Ishikawa (cell line): ENCODE measurements at regions not wholly inside any gene's neighbourhood (a gene's known extent, or its start where the extent isn't known, plus 50 kb on each side); places are given as distances from the start of the nearest gene placed in this dataset.

Experiments used
- CEBPB ChIP-seq: IDR thresholded peaks from 2 replicates; pipeline ENCODE4 v1.6.1; 2012
- CREB1 ChIP-seq: IDR thresholded peaks from 2 replicates; pipeline ENCODE4 v1.6.1; 2012; ENCODE audit warnings: low read depth
- EGR1 ChIP-seq: IDR thresholded peaks from 2 replicates; pipeline ENCODE4 v1.6.1; 2012
- EP300 ChIP-seq: IDR thresholded peaks from 2 replicates; pipeline ENCODE4 v1.6.1; 2012; ENCODE audit warnings: borderline replicate concordance
- FOXM1 ChIP-seq: IDR thresholded peaks from 2 replicates; pipeline ENCODE4 v1.6.1; 2012; ENCODE audit warnings: low read depth, borderline replicate concordance
- NFIC ChIP-seq: IDR thresholded peaks from 2 replicates; pipeline ENCODE4 v1.6.1; 2012
- RAD21 ChIP-seq: IDR thresholded peaks from 2 replicates; pipeline ENCODE4 v1.6.1; 2012; ENCODE audit warnings: low read depth
- TAF1 ChIP-seq: IDR thresholded peaks from 2 replicates; pipeline ENCODE4 v1.6.1; 2012; ENCODE audit warnings: low read depth, mild to moderate bottlenecking
- TCF12 ChIP-seq: IDR thresholded peaks from 2 replicates; pipeline ENCODE4 v1.6.1; 2012; ENCODE audit warnings: low read depth
- TEAD4 ChIP-seq: IDR thresholded peaks from 2 replicates; pipeline ENCODE4 v1.6.1; 2012
- YY1 ChIP-seq: IDR thresholded peaks from 2 replicates; pipeline ENCODE4 v1.6.1; 2012; ENCODE audit warnings: low read depth
- ZBTB7A ChIP-seq: IDR thresholded peaks from 2 replicates; pipeline ENCODE4 v1.6.1; 2012; ENCODE audit warnings: low read depth
- TF ChIP-seq, protein P1 (sequence below): IDR thresholded peaks from 2 replicates; pipeline ENCODE4 v1.6.1; 2012; ENCODE audit warnings: low read depth, mild to moderate bottlenecking
- TF ChIP-seq, protein P2 (sequence below): IDR thresholded peaks from 2 replicates; pipeline ENCODE4 v1.6.1; 2012
- TF ChIP-seq, protein P3 (sequence below): IDR thresholded peaks from 2 replicates; pipeline ENCODE4 v1.6.1; 2012

DNA sequence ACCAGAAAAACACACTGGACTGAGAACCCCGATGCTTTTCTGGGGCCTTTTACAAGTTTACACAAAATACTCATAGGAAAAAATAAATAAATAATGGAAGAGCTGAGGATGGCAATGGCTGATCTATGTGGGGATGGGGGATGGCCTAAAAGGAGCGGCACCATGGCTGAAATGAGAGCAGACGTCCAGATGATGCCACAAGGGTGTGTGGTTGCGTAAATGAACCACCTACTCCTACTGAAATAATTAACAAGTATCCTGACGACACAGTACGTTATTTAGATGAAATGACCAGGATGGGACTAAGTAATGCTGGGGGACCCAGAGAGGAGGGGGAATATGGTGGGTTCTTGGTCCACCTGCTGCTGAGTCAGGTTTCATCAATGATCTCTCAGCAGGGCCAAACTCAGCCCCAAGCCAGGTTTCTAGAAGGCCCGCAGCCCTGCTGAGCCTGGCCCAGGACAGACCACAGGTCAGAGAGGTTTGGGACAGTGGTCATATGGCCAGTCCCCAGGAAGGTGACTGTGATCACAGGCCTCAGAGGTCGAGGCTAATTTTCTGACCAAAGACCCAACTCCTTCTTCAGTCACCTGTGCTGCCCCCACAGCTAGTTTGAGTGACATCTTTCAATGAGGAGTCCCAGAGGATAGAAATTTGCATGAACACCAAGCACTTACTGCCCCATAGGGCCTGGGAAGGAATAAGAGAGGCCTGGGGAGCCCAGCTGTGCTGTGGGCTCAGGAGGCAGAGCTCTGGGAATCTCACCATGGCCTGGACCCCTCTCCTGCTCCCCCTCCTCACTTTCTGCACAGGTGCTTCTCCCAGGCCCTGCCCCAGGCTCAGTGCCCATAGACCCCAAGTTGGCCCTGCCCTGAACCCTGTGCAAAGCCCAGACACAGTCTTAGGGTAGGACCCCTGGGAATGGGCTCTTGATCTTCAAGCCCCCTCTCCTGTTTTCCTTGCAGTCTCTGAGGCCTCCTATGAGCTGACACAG is 76.3 kb upstream of the IGLL5 start:
- TF ChIP-seq TEAD4, result no peak
- TF ChIP-seq CEBPB, result no peak
- TF ChIP-seq, protein P1, sequence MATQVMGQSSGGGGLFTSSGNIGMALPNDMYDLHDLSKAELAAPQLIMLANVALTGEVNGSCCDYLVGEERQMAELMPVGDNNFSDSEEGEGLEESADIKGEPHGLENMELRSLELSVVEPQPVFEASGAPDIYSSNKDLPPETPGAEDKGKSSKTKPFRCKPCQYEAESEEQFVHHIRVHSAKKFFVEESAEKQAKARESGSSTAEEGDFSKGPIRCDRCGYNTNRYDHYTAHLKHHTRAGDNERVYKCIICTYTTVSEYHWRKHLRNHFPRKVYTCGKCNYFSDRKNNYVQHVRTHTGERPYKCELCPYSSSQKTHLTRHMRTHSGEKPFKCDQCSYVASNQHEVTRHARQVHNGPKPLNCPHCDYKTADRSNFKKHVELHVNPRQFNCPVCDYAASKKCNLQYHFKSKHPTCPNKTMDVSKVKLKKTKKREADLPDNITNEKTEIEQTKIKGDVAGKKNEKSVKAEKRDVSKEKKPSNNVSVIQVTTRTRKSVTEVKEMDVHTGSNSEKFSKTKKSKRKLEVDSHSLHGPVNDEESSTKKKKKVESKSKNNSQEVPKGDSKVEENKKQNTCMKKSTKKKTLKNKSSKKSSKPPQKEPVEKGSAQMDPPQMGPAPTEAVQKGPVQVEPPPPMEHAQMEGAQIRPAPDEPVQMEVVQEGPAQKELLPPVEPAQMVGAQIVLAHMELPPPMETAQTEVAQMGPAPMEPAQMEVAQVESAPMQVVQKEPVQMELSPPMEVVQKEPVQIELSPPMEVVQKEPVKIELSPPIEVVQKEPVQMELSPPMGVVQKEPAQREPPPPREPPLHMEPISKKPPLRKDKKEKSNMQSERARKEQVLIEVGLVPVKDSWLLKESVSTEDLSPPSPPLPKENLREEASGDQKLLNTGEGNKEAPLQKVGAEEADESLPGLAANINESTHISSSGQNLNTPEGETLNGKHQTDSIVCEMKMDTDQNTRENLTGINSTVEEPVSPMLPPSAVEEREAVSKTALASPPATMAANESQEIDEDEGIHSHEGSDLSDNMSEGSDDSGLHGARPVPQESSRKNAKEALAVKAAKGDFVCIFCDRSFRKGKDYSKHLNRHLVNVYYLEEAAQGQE, result no peak
- TF ChIP-seq TCF12, result no peak
- no peak for TF ChIP-seq NFIC
- no peak for TF ChIP-seq RAD21
- TF ChIP-seq EP300, result no peak
- no peak for TF ChIP-seq FOXM1
- no peak for TF ChIP-seq ZBTB7A
- TF ChIP-seq, protein P2, sequence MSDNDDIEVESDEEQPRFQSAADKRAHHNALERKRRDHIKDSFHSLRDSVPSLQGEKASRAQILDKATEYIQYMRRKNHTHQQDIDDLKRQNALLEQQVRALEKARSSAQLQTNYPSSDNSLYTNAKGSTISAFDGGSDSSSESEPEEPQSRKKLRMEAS, result no peak

DNA sequence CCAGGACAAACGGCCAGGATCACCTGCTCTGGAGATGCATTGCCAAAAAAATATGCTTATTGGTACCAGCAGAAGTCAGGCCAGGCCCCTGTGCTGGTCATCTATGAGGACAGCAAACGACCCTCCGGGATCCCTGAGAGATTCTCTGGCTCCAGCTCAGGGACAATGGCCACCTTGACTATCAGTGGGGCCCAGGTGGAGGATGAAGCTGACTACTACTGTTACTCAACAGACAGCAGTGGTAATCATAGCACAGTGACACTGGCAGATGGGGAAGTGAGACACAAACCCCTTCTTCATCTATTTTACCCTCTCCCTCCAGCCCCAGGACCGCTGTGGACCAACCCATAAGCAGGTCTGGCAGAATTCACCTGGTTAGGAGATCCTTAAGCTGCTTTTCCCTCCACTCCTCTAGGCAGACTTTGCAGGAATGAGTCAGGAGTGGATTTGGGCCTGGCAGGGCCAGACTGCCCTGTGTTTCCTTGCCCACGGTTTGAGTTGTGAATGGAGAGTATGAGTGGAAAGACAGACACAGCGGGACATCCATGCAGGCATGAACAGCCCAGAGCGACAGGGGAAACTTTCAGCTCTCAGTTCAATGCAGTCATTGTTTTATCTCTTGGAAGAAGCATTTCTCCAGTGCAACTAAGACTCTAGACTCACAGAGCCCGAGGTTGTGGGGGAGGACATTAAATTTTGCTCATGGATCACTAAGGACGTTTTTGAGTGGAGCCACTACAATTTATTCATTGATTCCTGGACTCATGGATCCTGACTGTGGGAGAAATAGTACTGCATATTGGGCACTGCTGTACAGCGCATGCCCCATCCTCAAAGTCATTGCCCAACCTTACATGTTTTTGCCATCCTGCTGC is 75.3 kb upstream of the IGLL5 start:
- TF ChIP-seq FOXM1 (no peak), EP300 (no peak), RAD21 (no peak), EGR1 (no peak), YY1 (no peak)

DNA sequence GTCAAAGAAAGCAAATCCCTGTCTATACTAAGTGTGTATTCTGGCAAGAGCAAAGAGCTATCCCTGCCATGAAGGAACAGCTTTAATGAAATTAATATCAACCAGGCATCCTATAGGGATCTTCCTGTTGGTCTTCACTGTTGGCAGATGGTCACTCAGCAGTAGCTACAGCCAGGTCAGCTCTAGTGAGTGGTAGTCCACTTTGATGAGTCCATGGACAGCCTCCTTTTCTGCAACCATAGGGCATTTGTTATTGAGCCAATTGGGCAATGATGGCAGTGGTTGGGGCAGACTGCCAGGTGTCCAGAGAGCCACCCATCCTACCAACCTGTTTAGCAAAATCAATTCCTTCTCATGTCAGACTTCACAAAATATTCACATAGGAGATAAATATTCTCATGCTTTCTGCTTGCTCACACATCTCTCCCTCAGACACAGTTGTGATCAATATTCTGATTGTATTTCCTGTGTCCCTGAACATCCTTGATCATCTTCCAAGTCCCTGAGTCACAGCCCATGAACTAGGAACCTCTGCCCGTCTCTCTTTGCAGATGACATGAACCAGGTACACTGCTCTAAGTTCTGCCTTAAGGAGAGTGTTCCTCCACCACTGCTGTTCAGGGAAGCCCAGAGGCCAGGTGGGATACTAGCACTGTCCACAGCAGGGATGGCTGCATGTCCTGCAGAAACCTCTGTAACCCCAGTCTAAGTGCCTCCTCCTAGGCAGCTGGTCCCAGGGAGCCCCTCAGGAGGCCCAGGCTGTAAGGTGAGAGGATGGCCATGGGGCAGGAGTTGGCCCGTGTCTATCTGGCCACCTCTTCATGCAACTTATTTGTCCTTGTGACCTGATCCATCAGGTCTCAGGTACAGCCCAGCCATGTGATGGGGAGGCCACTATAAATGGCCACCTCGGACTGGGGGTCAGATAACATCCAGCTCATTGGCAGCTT is 74.2 kb upstream of the IGLL5 start:
- TF ChIP-seq EP300 (no peak), ZBTB7A (no peak), CEBPB (no peak), TEAD4 (no peak), YY1 (no peak), RAD21 (no peak), CREB1 (no peak), TCF12 (no peak), FOXM1 (no peak), NFIC (no peak), TAF1 (no peak), EGR1 (no peak)
- TF ChIP-seq, protein P1, result no peak
- TF ChIP-seq, protein P2, result no peak
- TF ChIP-seq, protein P3, sequence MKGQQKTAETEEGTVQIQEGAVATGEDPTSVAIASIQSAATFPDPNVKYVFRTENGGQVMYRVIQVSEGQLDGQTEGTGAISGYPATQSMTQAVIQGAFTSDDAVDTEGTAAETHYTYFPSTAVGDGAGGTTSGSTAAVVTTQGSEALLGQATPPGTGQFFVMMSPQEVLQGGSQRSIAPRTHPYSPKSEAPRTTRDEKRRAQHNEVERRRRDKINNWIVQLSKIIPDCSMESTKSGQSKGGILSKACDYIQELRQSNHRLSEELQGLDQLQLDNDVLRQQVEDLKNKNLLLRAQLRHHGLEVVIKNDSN, result no peak

DNA sequence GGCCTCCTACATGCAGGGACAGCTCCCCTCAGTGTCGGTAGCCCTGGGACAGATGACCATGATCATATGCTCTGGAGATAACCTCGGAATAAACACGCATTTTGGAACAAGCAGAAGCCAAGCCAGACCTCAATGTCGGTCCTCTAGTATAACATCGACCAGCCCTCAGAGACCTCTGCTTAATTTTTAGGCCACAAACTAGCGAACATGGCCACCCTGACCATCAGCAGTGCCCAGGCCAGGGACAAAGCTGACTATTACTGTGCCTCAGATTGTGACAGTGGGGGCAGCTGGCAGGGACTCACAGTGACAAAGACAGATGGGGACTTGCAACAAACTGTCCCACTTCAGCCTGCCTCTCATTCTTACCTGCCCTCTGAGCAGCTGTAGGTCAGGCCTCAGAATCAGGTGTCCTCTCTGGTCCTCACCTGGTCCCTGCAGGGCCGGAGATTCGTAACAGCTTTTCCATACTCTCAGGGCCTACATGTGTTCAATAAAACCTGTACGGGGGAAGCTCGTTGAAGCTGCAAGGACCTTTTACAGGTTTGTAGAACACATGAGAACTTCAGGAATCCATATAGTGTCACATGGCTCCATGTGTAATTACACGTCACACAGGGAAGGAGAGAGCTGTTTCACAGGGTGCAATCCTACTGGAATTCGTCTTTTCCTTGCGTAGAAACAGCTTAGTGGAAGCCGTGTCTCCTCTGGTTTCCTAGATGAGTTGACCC is 72.8 kb upstream of the IGLL5 start:
- TF ChIP-seq NFIC, result no peak
- TF ChIP-seq, protein P2, result no peak
